ENCODE measurements at regions not wholly inside any gene's neighbourhood (a gene's known extent, or its start where the extent isn't known, plus 50 kb on each side); places are given as distances from the start of the nearest gene placed in this dataset.

- intact Hi-C loops (cut with DNase I), result no loop called here
- H3K4me1 ChIP-seq, result peaks cover 0 to 18% (median 6%) of the 10 kb centered on the region in 4 donors
- no peaks in the 10 kb centered on the region for H3K9me3 ChIP-seq
- no peak for DNase-seq
- no peak overlapping the region for H3K4me3 ChIP-seq
- no peaks in the 10 kb centered on the region for H3K27me3 ChIP-seq
- TF ChIP-seq POLR2A (IDR thresholded peaks at IDR 0.05), result no peak
- no peak for TF ChIP-seq POLR2AphosphoS5 (IDR thresholded peaks at IDR 0.05)
- TF ChIP-seq EP300 (IDR thresholded peaks at IDR 0.05), result no peak
- TF ChIP-seq CTCF (IDR thresholded peaks at IDR 0.05), result no peak
- no peaks in the 10 kb centered on the region for H3K36me3 ChIP-seq
- H3K27ac ChIP-seq, result peak overlapping the region in 1 of 4 donors; percentile 38
- 80 to 87% methylated on average over 3 of the region's 3 CpGs for WGBS, 2 donors
Measured at GRCh38 chr13:37446503-37446902, 152.1 kb downstream of the POSTN start.

GRCh38 chr13:37443538-37443937 lies 155.0 kb downstream of the POSTN start:
- Histone ChIP-seq H3K4me1 (peaks cover 0 to 18% (median 6%) of the 10 kb centered on the region in 4 donors), H3K36me3 (no peaks in the 10 kb centered on the region), H3K9me3 (no peaks in the 10 kb centered on the region), H3K27me3 (no peaks in the 10 kb centered on the region), H3K27ac (no peak overlapping the region), H3K4me3 (no peak overlapping the region)
- DNase-seq, result no peak
- intact Hi-C loops (cut with DNase I), result no loop called here
- WGBS, 2 donors, result 23 to 53% methylated on average over 1 of the region's 1 CpG
- no peak for TF ChIP-seq EP300 (IDR thresholded peaks at IDR 0.05)
- no peak for TF ChIP-seq POLR2A (IDR thresholded peaks at IDR 0.05)
- no peak for TF ChIP-seq POLR2AphosphoS5 (IDR thresholded peaks at IDR 0.05)
- TF ChIP-seq CTCF (IDR thresholded peaks at IDR 0.05), result no peak

- Histone ChIP-seq H3K36me3 (no peaks in the 10 kb centered on the region), H3K4me1 (peaks cover 0 to 13% (median 3%) of the 10 kb centered on the region in 4 donors), H3K27ac (no peak overlapping the region), H3K9me3 (no peaks in the 10 kb centered on the region), H3K27me3 (no peaks in the 10 kb centered on the region), H3K4me3 (no peak overlapping the region)
- DNase-seq, result no peak
- intact Hi-C loops (cut with DNase I), result no loop called here
- WGBS, 2 donors, result 94 to 96% methylated on average over 1 of the region's 1 CpG
- TF ChIP-seq POLR2A (IDR thresholded peaks at IDR 0.05), result no peak
- TF ChIP-seq POLR2AphosphoS5 (IDR thresholded peaks at IDR 0.05), result no peak
- no peak for TF ChIP-seq CTCF (IDR thresholded peaks at IDR 0.05)
- no peak for TF ChIP-seq EP300 (IDR thresholded peaks at IDR 0.05)
Measured at GRCh38 chr13:37442996-37443395, 155.6 kb downstream of the POSTN start.

- H3K4me3 ChIP-seq, result no peak overlapping the region
- intact Hi-C loops (cut with DNase I), result no loop called here
- H3K27ac ChIP-seq, result no peak overlapping the region
- no peaks in the 10 kb centered on the region for H3K27me3 ChIP-seq
- H3K36me3 ChIP-seq, result no peaks in the 10 kb centered on the region
- H3K9me3 ChIP-seq, result no peaks in the 10 kb centered on the region
- DNase-seq, result no peak
- no peaks in the 10 kb centered on the region for H3K4me1 ChIP-seq
- TF ChIP-seq POLR2A (IDR thresholded peaks at IDR 0.05) (no peak), EP300 (IDR thresholded peaks at IDR 0.05) (no peak), POLR2AphosphoS5 (IDR thresholded peaks at IDR 0.05) (no peak), CTCF (IDR thresholded peaks at IDR 0.05) (no peak)
- WGBS, 2 donors, result 79 to 80% methylated on average over 1 of the region's 1 CpG
Measured at GRCh38 chr13:37435881-37436280, 162.7 kb downstream of the POSTN start.

- Histone ChIP-seq H3K27me3 (no peaks in the 10 kb centered on the region), H3K9me3 (no peaks in the 10 kb centered on the region), H3K4me1 (no peaks in the 10 kb centered on the region), H3K27ac (no peak overlapping the region), H3K36me3 (no peaks in the 10 kb centered on the region), H3K4me3 (no peak overlapping the region)
- TF ChIP-seq EP300 (IDR thresholded peaks at IDR 0.05) (no peak), CTCF (IDR thresholded peaks at IDR 0.05) (no peak), POLR2AphosphoS5 (IDR thresholded peaks at IDR 0.05) (no peak), POLR2A (IDR thresholded peaks at IDR 0.05) (no peak)
- DNase-seq, result no peak
- 92 to 93% methylated on average over 1 of the region's 1 CpG for WGBS, 2 donors
- intact Hi-C loops (cut with DNase I), result no loop called here
Measured at GRCh38 chr13:37433086-37433485, 165.5 kb downstream of the POSTN start.

All from sigmoid colon (tissue), 6 donors.